ENCODE measurements at regions not wholly inside any gene's neighbourhood (a gene's known extent, or its start where the extent isn't known, plus 50 kb on each side); places are given as distances from the start of the nearest gene placed in this dataset.
A peak's percentile ranks its signal among the peaks of the same experiment; 100 is the strongest.
"Not testable (repeated sequence)": the region's sequence is repeated elsewhere in the genome, so short reads cannot be mapped to it uniquely, and the experiment has no call there.

GRCh38 chr19:30066781-30067759 is 125.0 kb downstream of the URI1 start:
- Histone ChIP-seq H3K36me3 (no peaks in the 10 kb centered on the region), H3K9ac (no peak overlapping the region), H3K4me3 (no peak overlapping the region), H3K27ac (no peak overlapping the region), H3K27me3 (no peaks in the 10 kb centered on the region), H3K4me1 (peaks cover 0 to 64% (median 53%) of the 10 kb centered on the region in 10 experiments; a peak in 17 of 20 replicates), H3K4me2 (peak overlapping the region; percentile 1 to 87 (median 71); a peak in 20 of 22 replicates), H3K9me3 (replicated peaks in 1 of 11) (no peaks in the 10 kb centered on the region), H4K20me1 (peaks cover 0 to 16% (median 5%) of the 10 kb centered on the region in 11 experiments; a peak in 10 of 22 replicates)
- TF ChIP-seq Cebpa-rat (IDR thresholded peaks at IDR 0.05), result no peak

GRCh38 chr19:30067956-30068506 is 126.0 kb downstream of the URI1 start:
- H3K27ac ChIP-seq; H3K4me2 ChIP-seq; H3K27me3 ChIP-seq; H4K20me1 ChIP-seq; H3K9me3 ChIP-seq (replicated peaks in 1 of 11); H3K4me3 ChIP-seq; H3K36me3 ChIP-seq; H3K9ac ChIP-seq: not testable (repeated sequence)
- peaks cover 0 to 55% (median 43%) of the 10 kb centered on the region in 10 experiments; a peak in 16 of 20 replicates for H3K4me1 ChIP-seq

- peaks cover 0 to under 1% (median 0%) of the 10 kb centered on the region in 11 experiments; a peak in 2 of 22 replicates for H4K20me1 ChIP-seq
- no peak overlapping the region for H3K4me3 ChIP-seq
- H3K36me3 ChIP-seq, result no peaks in the 10 kb centered on the region
- H3K4me2 ChIP-seq, result no peak overlapping the region
- no peaks in the 10 kb centered on the region for H3K9me3 ChIP-seq (replicated peaks in 1 of 11)
- no peak for TF ChIP-seq Cebpa-rat (IDR thresholded peaks at IDR 0.05)
- no peak overlapping the region for H3K27ac ChIP-seq
- H3K4me1 ChIP-seq, result peaks cover 0 to 48% (median 38%) of the 10 kb centered on the region in 10 experiments; a peak in 16 of 20 replicates
- H3K27me3 ChIP-seq, result no peaks in the 10 kb centered on the region
- H3K9ac ChIP-seq, result no peak overlapping the region
Observed at GRCh38 chr19:30068528-30069395, 126.7 kb downstream of the URI1 start.

GRCh38 chr19:30069535-30070197 is 127.6 kb downstream of the URI1 start:
- Histone ChIP-seq H3K9ac (peak overlapping the region in 2 of 11 experiments; percentile 19 to 38; a peak in 1 of 22 replicates), H3K36me3 (no peaks in the 10 kb centered on the region), H3K4me3 (no peak overlapping the region), H3K9me3 (replicated peaks in 1 of 11) (no peaks in the 10 kb centered on the region), H3K4me2 (peak overlapping the region in 6 of 11 experiments; percentile 3 to 51 (median 37); a peak in 10 of 22 replicates), H3K27ac (no peak overlapping the region; a peak in 1 of 22 replicates), H4K20me1 (no peaks in the 10 kb centered on the region; a peak in 1 of 22 replicates), H3K27me3 (no peaks in the 10 kb centered on the region), H3K4me1 (peaks cover 0 to 39% (median 28%) of the 10 kb centered on the region in 10 experiments; a peak in 16 of 20 replicates)
- no peak for TF ChIP-seq Cebpa-rat (IDR thresholded peaks at IDR 0.05)

GRCh38 chr19:30070198-30070967 is 128.3 kb downstream of the URI1 start:
- no peaks in the 10 kb centered on the region; a peak in 1 of 22 replicates for H4K20me1 ChIP-seq
- peaks cover 0 to 32% (median 26%) of the 10 kb centered on the region in 10 experiments; a peak in 16 of 20 replicates for H3K4me1 ChIP-seq
- no peaks in the 10 kb centered on the region for H3K36me3 ChIP-seq
- no peaks in the 10 kb centered on the region for H3K9me3 ChIP-seq (replicated peaks in 1 of 11)
- H3K4me3 ChIP-seq, result no peak overlapping the region
- peak overlapping the region in 6 of 11 experiments; percentile 3 to 51 (median 37); a peak in 10 of 22 replicates for H3K4me2 ChIP-seq
- no peak for TF ChIP-seq Cebpa-rat (IDR thresholded peaks at IDR 0.05)
- no peaks in the 10 kb centered on the region for H3K27me3 ChIP-seq
- H3K27ac ChIP-seq, result no peak overlapping the region; a peak in 1 of 22 replicates
- peak overlapping the region in 2 of 11 experiments; percentile 19 to 38; a peak in 1 of 22 replicates for H3K9ac ChIP-seq

DNA sequence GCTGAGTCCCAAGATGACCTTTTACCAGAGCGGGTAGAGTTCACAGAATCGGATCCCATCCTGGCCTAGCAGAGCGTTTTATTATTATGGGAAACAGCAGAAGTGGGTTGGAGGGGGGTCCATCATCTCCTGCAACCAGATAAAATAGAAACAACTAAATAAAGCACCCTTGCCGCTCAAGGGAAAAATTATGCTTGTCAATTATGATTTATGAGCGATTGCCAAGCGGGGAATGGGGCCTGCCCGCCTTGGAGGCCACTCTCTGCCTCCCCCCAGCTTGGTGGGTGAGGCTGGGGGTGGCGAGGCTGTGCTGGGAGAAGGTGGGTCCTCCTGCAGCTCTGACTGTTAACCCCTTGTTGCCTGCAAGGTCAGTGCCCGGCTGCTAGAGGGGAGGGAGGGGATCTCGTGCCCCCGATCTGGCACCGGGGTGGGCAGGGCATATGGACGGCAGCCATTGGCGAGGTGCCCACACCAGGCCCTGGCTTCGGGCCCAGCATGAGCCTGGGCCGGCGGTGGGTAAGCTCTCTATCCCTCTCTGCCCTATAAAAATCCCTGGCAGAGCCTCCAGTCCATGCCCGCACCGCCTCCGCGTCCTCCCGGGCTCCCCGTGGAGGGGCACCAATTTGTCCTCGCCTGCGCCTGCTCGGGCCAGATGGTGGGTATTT is 129.1 kb downstream of the URI1 start:
- no peak overlapping the region for H3K4me3 ChIP-seq
- H3K36me3 ChIP-seq, result no peaks in the 10 kb centered on the region
- no peaks in the 10 kb centered on the region for H3K27me3 ChIP-seq
- peaks cover 0 to 27% (median 23%) of the 10 kb centered on the region in 10 experiments; a peak in 16 of 20 replicates for H3K4me1 ChIP-seq
- H4K20me1 ChIP-seq, result no peaks in the 10 kb centered on the region
- H3K9me3 ChIP-seq (replicated peaks in 1 of 11), result no peaks in the 10 kb centered on the region
- TF ChIP-seq Cebpa-rat (IDR thresholded peaks at IDR 0.05), result no peak
- no peak overlapping the region for H3K9ac ChIP-seq
- no peak overlapping the region for H3K4me2 ChIP-seq
- no peak overlapping the region for H3K27ac ChIP-seq

DNA sequence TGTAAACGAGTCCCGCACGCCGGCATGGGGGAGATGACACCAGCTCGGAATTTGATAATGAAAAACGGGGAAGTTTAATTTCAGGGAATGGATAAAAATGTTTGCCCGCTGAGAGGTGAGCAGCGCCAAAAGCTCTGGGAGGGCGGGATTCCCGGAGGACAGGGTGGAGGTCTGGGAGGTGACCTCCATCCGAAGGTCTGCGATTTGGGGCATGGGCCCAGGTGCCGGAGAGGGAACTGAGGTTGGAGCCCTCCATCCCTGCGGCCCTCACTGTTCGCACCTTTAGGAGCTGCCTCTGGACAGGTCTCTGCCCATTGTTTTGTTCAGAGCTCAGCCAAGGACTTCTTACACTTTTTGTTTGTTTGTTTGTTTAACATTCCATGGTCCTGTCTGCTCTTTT is 129.8 kb downstream of the URI1 start:
- H3K4me3 ChIP-seq, result no peak overlapping the region
- H3K4me2 ChIP-seq, result no peak overlapping the region
- no peaks in the 10 kb centered on the region for H3K9me3 ChIP-seq (replicated peaks in 1 of 11)
- H3K36me3 ChIP-seq, result no peaks in the 10 kb centered on the region
- H3K27ac ChIP-seq, result no peak overlapping the region
- H3K9ac ChIP-seq, result no peak overlapping the region
- no peaks in the 10 kb centered on the region for H4K20me1 ChIP-seq
- TF ChIP-seq Cebpa-rat (IDR thresholded peaks at IDR 0.05), result no peak
- H3K4me1 ChIP-seq, result peaks cover 0 to 19% (median 15%) of the 10 kb centered on the region in 10 experiments; a peak in 16 of 20 replicates
- no peaks in the 10 kb centered on the region for H3K27me3 ChIP-seq

Measured in BLaER1 treated with 17β-estradiol and CSF1 and Interleukin-3, amounts not matched to agents 10 nM and 100 nM (cell line).